ENCODE measurements at regions not wholly inside any gene's neighbourhood (a gene's known extent, or its start where the extent isn't known, plus 50 kb on each side); places are given as distances from the start of the nearest gene placed in this dataset.
"Not testable (repeated sequence)": the region's sequence is repeated elsewhere in the genome, so short reads cannot be mapped to it uniquely, and the experiment has no call there.

GRCh38 chr5:18270635-18271338, 636.5 kb downstream of the TAF11L14 start:
- no peak for DNase-seq

- no peak for DNase-seq
These were observed 642.7 kb downstream of the TAF11L14 start for GRCh38 chr5:18276939-18277338.

- peak; percentile 59 for DNase-seq
These were observed 647.8 kb downstream of the TAF11L14 start for GRCh38 chr5:18281947-18282581.

DNA sequence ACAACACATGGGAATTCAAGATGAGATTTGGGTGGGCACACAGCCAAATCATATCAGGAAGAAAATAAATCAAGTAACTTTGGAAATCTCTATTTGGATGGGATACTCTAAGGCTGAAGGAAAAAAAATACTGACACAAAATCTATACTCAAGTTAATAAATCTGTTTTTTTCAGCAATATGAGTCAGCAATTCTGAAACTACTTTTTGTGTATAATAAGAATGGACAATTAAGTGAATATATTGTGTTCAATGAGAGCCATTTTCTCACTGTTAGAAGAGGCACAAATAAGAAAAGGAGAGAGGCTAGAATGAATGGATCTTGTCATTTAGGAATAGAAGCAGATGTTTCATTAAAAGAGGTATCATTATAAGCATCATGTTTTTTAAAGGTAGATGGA, 651.0 kb downstream of the TAF11L14 start:
- DNase-seq, result no peak

GRCh38 chr5:18292146-18292545, 657.9 kb downstream of the TAF11L14 start:
- DNase-seq, result no peak

DNA sequence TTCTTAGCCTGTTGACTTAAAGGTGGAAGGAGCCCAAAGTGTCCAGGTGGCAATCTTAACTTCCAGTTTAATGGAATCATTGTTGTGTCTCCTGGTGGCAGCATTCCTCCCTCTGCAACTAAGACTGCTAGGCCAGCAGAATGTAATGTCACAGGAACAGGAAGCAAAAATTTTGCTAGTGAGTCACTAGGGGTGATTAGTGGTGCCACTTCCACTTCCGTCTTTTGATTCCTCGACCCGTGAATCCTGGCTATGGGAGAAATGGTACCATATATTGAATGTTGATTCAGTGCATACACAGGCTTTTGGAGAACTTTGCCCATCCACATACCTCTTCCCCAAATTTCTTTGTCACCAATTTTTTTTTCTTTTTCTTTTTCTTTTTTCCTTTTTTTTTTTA, 661.4 kb downstream of the TAF11L14 start:
- not testable (repeated sequence) for DNase-seq

DNA sequence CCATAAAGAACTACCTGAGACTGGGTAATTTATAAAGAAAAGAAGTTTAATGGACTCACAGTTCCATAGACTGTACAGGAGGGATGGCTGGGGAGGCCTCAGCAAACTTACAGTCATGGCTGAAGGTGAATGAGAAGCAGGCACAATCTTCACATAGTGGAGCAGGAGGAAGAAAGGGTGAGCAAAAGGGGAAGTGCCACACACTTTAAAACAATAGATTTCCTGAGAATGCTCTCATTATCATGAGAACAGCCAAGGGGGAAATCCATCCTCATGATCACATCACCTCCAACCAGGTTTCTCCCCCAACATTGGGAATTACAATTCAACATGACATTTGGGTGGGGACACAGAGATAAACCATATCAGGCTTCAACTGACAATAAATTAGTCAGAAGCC, 664.9 kb downstream of the TAF11L14 start:
- DNase-seq, result no peak

- peak; percentile 30 for DNase-seq
These were observed 671.1 kb downstream of the TAF11L14 start for GRCh38 chr5:18305288-18305924.

DNA sequence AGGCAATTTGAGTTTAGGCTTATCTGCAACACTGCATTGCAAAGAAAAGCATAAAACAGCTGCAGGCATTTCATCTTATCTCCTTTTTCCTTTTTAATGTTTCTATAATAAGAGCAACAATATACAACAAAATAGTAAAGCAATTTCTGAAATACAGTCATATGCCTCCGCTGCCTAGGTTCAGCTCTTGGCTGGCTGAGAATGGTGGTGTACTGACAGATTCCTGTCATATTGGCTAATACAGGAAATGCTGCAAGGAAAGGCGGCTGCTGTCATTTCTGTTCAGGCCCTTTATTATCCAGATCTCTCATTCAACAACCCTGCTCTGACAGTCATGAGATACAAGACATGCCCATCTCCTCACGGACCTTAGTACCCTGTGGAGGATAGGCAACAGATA, 677.0 kb downstream of the TAF11L14 start:
- DNase-seq, result no peak

GRCh38 chr5:18312016-18312415, 677.8 kb downstream of the TAF11L14 start:
- no peak for DNase-seq

GRCh38 chr5:18314192-18314778, 680.0 kb downstream of the TAF11L14 start:
- peak; percentile 27 for DNase-seq

GRCh38 chr5:18321262-18321942, 687.1 kb downstream of the TAF11L14 start:
- no peak for DNase-seq

GRCh38 chr5:18323891-18324290, 689.6 kb downstream of the TAF11L14 start:
- DNase-seq, result no peak

DNA sequence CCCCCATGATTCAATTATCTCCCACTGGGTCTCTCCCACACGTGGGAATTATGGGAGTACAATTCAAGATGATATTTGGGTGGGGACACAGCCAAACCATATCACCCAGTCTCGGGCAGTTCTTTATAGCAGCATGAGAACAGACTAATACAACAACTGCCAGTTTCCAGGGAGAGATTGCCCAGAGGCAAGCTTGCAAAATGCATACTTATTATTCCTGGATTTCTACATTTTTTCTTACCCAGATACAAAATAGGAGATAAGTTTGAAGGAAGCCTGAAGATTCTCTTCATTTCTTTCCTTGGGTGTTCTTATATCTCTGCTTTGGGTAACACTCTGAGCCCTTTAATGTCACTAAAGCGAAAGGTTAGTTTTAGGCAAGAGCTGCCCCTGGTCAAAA, 691.2 kb downstream of the TAF11L14 start:
- no peak for DNase-seq

- peak; percentile 17 for DNase-seq
These were observed 695.1 kb downstream of the TAF11L14 start for GRCh38 chr5:18329328-18329727.

DNA sequence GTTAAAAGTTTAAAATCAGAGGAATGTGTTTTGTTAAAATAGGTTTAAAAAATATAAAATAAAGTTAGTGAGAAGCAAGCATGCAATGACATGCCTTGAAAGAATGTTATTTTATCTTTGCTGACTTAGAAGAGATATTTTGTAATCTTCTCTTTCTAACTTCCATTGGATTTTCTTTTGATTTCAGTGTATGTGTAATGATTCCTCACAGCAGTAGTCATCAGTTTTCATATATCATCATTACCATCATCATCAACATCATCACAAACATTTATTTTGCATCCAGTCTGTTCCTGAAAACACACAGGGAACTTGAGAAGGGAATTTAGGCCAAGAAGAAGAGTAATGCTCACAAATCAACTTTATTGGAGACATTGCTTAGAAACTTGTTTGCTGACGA, 699.6 kb downstream of the TAF11L14 start:
- DNase-seq, result peak; percentile 24

DNA sequence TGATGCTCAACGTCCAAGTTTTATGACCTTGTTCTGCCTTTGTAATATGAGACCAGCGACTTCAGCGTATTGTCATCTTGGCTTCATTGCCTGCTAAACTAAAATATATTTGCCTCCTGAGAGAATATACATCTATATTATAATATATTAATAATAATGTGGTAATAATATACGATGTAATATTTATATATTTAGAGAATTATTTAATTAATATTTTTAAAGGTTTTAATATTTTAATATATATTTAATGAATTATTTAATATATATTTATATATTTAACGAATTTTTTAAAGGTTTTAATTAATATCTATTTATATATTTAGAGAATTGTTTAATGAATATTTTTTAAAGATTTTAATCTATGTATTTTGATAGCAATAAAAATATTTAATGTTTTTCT, 700.7 kb downstream of the TAF11L14 start:
- no peak for DNase-seq

DNA sequence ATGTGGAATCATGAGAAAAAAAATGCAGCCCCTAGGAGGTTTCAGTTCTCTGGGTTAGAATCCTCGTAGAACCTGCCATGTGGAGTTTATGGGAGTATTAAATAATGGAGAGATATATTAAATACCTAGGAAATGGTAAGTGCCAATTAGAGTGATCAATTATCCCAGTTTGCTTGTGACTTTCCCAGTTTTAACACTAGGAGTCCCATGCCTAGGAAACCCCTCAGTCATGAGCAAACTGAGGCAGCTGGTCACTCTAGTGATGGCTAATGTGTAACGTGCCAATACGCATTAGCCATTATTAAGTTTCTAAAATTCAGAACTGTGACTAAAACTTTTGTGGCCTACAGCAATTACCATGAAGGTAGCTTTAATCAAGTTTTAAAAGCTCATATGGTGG, 720.6 kb downstream of the TAF11L14 start:
- DNase-seq, result no peak

- DNase-seq, result no peak
These were observed 723.2 kb downstream of the TAF11L14 start for GRCh38 chr5:18357486-18357885.

GRCh38 chr5:18366234-18366633, 732.0 kb downstream of the TAF11L14 start:
- DNase-seq, result no peak

DNA sequence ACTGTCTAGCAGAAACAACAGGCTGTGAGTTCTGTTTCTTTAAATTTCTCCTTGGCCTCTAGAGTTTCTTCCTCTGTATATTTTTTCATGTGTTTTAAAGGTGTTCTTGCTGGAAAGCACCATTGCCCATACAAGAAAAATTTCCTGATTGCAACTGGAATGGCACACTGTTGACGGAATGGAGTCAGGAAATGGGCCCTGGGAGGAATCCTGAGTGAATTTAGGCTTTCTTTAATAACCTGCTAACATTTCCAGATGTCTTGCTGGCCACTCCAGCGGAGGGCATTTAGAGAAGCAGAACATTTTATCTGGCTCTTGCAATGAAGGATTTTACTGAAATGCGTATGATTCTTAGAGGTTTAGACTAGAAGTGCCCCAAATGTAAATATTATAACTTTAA, 736.3 kb downstream of the TAF11L14 start:
- DNase-seq, result no peak

DNA sequence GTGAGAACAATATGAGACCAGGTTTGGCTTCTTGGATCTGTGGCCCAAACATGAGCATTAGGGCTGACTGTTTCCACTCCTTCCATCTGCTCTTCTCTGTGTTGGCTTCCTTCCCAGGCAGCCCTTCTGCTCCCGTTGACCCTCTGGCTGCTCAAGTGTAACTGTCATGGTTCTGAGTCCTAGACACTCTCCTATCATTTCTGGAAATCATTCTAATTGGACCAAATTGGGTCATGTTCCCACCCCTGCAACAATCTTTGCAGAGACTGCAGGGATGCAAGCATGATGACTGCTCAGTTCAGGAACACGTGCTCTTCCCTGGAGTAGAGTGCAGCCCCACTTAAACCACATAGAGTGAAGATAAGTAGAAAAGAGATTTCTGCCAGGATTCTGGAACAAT, 741.4 kb downstream of the TAF11L14 start:
- no peak for DNase-seq

DNA sequence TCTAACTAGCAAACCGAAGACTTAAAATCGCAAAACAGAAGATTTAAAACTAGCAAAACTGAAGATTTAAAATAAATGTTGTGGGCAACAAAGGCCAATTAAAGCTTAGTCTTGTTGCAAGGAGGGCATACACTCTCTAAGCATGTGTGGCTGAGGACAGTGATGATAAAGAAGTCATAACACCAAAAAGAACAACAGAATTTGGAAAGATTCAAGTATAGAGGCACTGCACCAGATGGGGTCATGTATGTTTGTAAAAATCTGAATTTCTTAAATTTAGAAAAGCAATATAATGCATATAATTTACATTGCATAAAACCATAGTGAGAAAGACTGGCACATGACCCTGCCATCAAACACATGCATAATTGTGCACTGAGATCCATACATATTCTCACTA, 743.8 kb downstream of the TAF11L14 start:
- DNase-seq, result no peak
